Midbrain (tissue), 1 donor: ENCODE measurements at regions not wholly inside any gene's neighbourhood (a gene's known extent, or its start where the extent isn't known, plus 50 kb on each side); places are given as distances from the start of the nearest gene placed in this dataset.

Experiments
- DNase-seq: peaks from one replicate; lab custom pipeline; 2025; lab: John Stamatoyannopoulos, UW

DNA sequence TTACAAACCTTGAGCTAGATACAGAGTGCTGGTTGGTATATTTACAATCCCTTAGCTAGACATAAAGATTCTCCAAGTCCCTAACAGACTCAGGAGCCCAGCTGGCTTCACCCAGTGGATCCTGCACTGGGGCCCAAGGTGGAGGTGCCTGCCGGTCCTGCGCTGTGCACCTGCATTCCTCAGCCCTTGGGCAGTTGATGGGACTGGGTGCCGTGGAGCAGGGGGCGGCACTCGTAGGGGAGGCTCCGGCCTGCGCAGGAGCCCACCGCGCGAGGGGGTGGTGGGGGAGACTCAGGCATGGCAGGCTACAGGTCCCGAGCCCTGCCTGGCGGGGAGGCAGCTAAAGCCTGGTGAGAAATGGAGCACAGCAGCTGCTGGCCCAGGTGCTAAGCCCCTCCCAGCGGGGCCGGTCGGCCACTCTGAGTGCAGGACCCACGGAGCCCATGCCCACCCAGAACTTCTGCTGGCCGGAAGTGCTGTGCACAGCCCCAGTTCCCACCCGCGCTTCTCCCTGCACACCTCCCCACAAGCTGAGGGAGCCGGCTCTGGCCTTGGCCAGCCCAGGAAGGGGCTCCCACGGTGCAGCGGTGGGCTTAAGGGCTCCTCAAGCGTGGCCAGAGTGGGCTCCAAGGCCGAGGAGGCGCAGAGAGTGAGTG is 1464.7 kb downstream of the EFNA5 start:
- no peak for DNase-seq

DNA sequence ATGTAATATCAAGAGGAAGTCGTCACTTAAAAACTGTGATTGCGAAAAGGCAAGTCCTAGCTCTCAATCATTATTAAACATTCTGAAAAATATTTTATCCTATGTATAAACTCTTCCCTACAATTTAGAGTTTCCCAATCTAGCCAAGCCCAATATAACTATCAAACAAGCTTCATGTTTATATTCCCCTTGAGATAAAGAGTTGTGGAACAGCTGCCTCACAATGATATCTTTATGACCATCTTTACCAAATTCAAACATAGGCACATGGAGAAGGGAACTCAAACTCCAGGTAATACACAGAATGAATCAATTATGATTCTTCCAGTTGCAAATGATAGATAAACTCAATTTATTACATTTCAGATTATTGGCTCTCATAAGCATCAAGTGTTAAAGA is 1468.7 kb downstream of the EFNA5 start:
- no peak for DNase-seq

DNA sequence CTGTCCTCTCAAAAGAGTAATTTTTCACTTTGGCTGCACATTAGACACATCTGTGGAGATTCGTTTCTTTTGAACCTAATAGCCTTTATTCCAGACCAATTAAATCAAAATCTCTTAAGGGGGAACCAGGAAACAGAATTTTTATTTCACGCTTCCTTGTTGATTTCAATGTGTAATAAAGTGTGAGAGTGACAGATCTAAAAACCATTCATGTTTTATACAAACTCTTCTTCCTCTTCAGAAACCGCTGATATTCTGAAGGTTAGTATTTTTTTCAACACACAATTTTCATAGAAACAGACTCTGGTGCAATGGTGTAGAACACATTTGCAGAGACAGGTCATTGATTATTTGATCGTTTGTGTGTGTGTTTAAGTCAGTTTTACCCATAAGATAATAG is 1469.8 kb downstream of the EFNA5 start:
- no peak for DNase-seq

DNA sequence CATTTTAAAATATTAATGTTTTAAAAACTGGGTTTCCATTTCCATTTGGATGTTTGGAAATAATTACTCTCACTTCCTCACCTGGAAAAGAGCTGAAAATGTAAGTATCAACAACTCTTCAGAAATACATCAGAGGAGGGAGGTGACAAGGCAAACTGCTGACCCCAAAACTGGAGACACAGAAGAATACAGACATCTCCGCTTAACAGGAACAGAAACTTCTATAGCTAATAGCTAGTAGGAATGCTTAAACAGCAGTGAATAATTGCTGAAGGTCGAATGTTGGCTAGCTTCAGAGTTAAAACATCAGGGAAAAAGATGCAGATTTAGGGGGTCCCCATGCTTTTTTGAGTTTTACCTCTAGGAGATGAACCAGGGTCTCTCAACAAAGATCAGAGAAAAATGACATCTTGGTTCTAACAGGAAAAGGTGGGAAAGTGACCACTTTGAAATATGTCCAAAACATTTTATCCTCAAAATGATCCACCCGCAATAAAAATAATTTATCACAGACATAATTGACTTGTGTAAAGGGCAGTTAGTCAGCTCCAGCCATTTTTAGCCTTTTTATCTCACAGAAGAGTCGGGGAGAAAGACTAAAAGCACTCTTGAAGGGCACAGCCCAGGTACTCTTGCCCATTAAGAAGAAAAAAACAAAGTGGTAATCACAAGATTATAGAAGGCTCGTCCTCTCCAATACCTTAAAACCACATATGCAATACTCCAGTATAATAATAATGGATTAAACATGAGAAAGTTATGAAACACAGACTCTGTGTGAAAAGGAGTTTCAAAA is 1474.9 kb downstream of the EFNA5 start:
- no peak for DNase-seq

DNA sequence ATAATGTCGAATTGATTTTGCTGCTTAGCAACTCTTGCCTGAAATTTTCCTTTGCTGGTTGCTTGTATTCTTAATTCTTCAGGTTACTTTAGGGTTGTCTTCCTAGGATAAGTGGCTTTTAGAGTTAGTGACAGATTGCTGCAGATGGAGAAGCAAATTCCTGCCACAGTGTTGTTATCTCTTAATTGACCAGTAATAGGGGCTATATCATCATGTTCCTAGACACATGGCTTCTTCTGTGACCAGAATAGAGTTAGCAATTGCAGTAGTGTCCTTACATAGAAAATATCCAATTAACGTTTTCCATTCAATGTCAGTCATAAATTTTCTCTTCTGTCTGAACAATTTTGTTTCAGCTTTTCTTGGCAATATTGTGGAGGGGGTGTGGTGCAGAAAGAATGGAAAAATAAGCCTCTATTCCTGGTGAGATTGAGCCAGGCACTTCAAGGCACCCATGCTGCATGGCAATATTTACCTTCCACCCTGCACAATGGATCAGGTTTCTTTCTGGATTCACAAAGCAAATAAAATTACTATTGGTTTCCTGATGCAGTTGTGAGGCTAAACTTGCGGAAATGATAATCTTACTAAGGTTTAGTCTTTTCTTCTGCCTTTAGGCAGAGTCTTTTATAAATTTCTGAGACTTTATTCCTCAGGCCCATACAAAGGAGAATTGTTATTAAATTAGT is 1481.5 kb downstream of the EFNA5 start:
- DNase-seq = no peak

DNA sequence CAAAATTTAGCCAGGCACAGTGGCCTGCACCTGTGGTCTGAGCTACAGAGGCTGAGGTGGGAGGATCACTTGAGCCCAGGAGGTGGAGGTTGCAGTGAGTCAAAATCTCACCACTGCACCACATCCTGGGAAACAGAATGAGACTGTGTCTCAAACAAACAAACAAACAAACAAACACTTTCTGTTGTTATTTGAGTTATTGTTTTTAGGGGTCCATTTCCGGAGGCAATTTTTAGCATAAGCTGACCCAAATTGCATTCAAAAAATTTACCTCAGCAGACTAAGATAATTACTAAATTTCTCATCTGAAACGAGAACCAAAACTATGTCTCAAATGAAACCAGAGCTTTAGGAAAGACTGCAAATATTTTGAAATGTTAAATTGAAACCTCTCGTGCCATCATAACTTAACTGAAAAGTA is 1485.1 kb downstream of the EFNA5 start:
- no peak for DNase-seq

DNA sequence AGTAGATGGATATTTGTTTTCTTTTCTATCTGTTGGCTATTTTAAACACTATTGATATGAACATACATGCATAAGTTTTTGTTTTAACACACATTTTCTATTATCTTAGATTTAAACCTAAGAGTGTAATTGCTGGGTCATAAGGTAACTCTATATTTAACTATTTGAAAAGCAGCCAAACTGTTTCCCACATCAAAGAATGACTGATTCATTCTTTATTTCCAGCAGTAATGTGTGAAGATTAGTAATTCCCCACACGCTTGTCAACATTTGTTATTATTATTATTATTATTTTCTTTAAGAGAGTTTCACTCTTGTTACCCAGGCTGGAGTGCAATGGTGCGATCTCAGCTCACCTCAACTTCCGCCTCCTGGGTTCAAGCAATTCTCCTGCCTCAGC is 1495.8 kb downstream of the EFNA5 start:
- no peak for DNase-seq

DNA sequence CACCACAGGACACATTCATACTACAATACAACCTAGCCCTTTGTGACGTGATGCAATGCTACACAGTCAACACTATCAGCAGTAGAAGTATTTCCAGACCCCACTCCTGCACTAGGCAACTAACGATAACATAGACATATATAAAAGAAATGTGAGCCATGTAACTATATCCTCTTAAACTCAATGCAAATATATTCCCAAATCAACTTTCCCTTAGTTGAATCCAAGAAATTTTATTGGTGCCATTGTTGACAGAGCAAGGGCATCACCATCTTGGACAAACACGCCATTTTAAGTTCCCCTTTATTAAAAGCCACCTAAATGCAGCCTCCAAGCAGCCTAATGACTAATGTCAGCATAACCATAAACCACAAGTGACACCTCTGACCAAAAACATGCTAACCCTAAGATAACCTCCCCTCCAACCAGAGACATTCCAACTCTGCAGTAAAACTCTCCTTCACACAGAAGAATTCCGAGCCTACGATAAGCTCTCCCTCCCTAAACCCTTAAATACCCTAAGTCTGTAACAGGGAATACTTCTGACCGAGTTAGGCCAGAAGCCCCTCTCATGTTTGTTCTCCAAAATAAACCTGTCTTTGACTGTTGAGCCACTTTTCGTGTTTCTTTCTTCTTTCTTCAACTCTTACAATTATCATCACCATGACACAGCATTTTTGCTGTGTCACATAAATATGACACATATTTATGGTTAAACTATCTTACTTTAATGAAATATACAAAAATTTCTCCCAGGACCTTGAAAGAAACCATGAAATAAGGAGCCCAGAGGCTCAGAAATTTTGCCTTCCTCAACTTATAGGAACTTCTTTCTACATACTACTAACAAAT is 1497.8 kb downstream of the EFNA5 start:
- DNase-seq = no peak

DNA sequence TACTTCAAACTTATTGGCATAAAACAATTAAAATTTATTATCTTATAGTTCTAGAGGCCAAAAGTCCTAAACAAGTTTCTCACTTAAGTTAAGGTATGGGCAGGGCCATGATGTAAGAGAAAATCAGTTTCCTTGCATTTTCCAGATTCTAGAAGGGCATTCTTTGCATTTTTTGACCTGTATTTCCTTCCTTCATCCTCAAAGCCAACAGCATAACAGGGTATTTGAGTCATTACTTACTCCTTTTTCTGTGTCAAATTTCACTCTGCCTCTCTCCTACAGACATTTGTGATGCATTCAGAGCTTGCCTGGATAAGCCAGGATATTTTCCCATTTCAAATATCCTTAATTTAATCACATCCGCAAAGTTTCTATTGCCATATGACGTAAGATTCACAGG is 1499.0 kb downstream of the EFNA5 start:
- DNase-seq = no peak

DNA sequence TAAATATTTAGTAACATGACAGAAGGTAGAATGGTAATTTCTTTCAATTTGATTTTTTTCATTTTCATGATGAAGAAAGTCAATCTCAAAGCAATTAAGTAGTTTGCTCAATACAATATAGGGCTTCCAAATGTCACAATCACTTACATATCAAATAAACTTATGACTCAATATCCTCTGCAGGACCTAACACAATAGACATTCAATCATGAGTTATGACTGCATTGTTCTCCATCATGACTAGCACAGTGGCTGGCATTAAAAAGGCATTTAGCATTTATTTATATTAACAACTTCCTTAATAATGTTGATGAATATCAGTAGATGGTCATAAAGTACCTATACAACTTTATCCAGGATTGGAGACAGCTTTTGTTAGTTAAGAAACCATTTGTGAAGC is 1499.6 kb downstream of the EFNA5 start:
- DNase-seq = no peak

DNA sequence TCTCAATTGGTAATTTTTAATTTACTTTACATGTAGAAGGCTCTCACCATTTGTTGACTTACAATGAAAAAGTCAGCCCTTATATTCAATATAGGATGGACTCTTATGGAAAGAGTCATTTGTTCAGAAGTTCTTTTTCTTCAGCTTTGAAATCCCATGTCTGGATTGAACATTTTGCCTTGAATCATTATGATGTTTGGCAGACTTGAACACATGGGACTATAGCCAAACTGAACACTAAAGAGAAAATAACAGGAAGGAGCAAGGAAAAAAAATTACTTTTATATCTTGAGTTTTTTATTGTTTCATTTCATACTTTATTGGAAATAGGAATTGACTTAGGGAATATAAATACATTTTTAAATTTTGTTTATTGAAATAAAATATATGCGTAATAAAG is 1503.0 kb downstream of the EFNA5 start:
- no peak for DNase-seq

DNA sequence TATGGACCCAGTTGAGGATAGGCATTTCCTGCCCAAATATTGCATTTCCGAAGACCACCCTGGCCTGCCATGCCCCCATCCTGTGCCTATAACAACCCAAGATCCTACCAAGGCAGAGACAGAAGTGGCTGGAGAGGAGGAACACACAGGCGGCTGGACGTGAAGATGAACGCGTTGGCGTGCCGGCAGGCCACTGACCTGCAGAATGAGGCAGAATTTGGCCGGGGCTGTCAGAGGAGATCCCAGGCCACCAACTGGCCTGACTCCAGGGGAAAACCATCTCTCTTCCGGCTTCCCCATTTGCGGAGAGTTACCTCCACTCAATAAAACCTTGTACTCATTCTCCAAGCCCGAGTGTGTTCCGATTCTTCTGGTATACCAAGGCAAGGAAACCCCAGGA is 1507.5 kb downstream of the EFNA5 start:
- DNase-seq = no peak

DNA sequence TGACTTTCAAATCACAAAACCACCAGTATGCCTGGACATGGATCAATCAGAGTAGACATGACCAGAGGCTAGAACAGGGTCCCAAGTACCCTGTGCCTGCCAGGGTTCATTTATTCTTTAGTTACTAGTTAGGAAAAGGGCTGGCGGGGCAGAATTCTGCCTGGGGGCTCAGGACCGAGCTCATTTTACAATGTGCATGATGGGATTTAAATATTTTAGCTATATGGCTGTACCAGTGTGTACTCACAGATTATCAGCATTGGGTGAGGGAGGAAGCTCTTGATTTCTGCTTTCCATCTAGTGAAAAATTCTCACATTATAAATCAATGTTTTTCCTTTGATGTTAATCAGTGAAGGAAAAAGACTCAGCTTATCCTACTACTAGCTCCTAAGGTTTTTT is 1511.1 kb downstream of the EFNA5 start:
- DNase-seq = no peak

DNA sequence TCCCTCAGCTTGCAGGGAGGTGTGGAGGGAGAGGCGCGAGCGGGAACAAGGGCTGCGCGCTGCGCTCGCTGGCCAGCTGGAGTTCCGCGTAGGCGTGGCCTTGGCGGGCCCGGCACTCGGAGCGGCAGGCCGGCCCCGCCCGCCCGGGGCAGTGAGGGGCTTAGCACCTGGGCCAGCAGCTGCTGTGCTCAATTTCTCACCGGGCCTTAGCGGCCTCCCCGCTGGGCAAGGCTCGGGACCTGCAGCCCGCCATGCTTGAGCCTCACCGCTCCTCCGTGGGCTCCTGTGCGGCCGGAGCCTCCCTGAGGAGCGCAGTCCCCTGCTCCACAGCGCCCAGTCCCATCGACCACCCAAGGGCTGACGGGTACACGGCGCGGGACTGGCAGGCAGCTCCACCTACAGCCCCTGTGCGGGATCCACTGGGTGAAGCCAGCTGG is 1516.4 kb downstream of the EFNA5 start:
- no peak for DNase-seq

DNA sequence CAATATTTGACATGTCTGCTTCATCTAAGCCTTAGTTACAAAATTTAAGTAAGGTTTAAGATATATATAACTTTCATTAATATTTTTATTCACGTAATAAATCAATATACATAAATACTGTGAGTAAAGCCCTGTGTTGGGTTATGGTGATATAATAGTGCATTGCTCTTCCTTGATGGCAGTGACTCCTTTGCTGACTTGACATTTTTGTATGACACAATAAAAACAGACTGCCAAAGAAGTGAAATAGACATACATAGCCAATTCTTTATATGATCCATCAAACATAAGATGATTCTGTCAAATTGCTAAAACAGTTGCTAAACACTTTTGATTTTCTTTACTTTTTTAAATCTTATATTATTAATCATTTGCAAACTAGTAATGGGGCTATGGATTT is 1518.2 kb downstream of the EFNA5 start:
- DNase-seq = no peak

DNA sequence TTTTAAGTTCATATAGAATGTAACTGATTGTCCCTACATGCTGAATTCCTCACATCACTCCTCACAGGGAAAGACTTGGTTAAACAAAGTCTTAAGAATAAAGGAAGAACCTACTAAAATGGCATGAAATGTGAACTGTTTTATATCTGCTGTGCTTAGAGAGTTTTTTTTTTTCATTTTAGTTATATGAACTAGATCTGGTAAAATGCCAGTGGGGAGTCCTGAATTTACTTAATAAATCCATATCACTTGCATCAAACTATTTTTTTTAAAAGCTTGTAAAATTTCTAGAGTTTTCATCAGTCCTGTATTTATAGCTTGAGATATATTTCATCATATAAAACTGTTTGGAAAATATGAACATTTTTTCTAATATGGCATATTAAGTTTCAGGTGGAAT is 1528.6 kb downstream of the EFNA5 start:
- no peak for DNase-seq

DNA sequence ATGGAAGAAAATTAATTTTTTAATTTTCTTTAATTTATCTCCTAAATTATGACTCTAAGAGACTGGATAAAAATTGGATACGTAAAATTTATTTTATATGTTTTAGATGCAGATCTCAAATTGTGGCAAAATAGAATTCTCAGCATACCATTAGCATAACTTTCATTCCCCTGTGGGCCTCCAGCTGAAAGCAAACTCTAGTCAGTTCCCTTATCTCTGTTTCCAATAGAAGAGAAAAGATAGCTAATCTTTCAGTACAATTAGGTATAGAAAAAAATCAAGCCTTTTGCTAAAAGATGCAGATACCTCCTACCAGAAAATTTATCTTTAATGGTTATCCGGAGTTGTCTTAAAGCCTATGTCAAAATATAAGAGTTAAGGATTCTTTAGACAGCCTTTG is 1530.6 kb downstream of the EFNA5 start:
- DNase-seq = no peak

DNA sequence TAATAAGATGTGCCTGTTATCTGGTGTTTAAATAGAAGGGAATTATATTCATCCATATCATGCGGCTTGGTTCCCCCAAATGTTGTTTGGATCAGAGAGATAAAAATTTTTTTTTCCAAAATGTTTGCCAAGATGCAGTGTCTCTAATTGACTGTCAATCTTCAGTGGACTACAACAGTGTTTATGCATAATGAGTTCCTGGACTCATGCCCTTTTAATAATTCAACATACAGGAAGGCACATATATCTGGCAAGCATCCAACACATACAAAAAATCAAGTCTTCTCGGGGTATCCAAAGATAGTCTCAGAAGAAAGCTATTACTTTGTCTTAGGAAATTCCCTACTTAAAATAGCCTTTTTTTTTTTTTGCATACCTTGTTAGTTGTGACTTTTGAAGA is 1534.7 kb downstream of the EFNA5 start:
- no peak for DNase-seq

DNA sequence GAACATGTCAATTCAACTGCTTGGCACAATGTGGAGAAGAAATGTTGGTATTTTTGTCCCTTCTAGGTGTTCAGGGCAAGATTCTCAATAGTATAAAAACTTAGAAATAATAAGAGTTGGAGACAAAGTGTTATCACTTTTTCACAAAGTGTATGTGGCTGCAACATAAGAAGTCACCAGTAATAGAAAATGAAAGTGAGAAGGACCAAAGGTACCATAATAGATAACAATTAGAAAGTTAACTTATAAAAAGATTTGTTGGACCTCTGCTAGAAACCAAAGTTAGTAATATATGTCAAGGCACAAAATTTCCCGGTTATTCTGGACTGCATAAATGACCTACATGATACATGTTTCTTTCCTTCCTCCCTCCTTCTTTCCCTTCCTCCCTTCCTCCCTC is 1535.3 kb downstream of the EFNA5 start:
- no peak for DNase-seq

DNA sequence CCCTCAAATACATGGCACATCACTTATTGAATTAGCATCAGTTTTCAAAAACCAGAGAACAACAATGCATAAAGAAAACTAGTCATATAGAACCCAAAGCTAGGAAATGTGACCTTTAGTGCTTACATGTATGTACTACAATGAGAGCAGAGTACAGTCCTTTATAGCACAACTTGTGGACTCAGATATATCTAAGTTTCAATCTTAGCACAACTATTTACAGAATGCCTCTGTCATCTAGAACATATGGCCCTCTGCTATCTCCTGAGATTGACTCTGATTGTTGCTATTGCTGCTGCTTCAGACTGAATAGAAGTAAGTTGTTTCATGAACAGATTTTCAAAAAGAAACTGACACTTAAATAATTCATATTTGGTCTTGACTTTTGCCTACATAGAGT is 1536.2 kb downstream of the EFNA5 start:
- no peak for DNase-seq

DNA sequence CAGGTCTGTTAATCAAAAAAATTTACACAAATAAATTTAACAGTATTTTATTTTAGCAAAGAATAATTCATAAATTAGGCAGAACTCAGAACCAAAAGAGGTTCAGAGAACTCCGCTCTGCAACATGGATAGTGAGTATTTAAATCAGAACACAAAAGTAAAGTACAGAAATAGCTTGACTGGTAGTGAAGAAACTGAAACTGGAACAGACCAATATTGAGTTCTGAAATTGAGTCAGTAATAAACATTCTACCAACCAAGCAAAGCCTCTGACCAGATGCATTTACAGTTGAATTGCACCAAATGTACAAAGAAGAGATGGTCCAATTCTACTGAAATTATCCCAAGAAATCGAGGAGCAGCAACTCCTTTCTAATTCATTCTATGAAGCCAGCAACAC is 1542.8 kb downstream of the EFNA5 start:
- DNase-seq = no peak

DNA sequence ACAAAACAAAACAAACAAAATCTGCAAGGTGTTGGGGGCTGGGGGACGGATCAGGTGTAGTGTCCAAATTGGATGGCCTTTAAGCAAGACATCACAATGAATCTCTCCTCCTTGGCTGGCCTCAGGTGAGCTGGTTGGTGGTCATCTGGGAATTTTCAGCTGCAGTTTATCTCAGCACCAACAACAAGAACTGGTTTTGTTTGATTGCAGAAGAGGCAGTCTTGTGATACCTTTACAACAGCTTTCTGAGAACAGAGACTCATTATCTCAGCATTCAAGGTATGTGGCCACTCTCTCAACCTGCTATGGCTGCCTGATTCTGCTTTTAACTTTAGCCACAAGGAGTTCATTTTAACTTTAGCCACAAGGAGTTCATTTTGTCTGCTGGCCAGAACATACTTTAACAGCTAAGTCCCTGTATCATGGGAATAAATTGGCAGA is 1543.4 kb downstream of the EFNA5 start:
- DNase-seq = no peak
